HG03354 (cell line): ENCODE measurements at regions not wholly inside any gene's neighbourhood (a gene's known extent, or its start where the extent isn't known, plus 50 kb on each side); places are given as distances from the start of the nearest gene placed in this dataset.

Experiments
- ATAC-seq: cut with Tn5 transposase; IDR thresholded peaks from one replicate; pipeline ENCODE4 v1.9.1; 2021; ENCODE audit warnings: mild to moderate bottlenecking; ENCODE audit not compliant: unreplicated experiment, poor library complexity, severe bottlenecking

DNA sequence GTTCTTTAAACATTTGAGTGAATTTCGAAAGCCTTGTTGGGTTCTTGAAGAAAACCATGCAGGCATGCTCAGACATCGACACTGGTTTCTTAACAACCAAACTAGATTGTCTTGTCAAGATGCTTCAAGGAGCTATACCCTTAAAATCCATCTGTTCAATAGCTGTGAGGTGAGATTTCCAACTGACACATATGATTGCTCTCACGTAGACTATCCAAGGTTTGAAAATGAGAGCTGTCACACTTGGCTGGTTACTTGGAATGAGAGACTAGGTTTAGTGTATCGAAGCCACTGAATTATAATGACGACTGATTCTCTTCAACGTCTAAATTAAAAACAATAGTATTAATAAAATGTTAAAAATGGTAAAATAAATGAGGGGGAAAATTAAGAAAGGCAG is 2725.5 kb downstream of the ARAP2 start:
- ATAC-seq = no peak

DNA sequence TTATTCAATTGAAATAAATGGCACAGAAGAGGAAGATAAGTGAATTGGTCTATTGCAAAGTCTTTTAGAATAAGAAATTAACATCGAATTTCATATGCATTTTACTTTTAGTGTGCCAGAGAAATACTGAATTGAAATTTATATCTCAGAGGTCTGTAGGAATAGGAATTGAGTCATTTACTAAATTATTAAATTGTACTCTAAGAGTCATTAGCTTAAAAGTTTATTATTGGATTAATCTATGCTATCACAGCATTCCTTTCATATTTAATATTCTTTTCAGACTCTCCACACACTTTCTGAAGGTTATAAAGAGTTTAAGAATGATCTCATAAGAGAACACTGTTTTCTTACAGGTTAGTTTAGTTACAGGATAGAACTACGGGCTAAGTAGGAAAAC is 2711.5 kb downstream of the ARAP2 start:
- no peak for ATAC-seq

DNA sequence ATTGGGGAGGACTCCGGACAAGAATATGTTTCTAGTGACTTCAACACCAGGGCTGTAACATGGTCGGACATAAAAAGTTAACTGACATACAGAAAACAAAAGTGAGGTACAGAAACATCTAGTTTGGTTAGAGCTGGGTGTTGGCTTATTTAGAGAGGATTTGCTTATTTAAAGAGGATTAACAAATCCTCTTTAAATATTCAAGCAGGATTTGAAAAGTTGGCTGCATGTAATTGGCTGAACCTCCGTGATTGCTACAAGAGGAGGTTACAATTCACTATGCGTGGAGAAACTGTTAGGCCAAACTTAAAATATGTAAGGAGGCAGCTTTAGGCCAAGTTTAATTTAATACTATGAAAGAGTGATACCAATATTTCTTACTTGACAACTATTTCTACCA is 2707.4 kb downstream of the ARAP2 start:
- ATAC-seq = no peak

DNA sequence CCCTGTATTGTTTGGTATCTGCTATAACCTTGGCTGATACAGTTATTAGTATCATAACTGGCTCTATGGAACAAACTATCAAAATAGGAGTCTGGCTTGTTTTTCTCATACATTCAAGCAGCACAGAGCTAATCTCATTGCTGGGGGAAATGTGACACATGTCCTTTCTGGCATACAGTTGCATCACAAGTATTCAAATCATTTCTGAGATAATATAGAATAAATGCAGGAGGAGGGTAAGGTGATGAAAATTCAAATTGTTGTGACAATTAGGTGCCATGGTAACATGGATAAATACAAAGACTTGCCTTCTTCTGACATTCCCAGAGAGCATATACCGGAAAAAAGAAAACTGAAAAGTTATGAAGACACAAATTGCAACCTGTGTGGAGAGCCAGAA is 2706.8 kb downstream of the ARAP2 start:
- no peak for ATAC-seq

DNA sequence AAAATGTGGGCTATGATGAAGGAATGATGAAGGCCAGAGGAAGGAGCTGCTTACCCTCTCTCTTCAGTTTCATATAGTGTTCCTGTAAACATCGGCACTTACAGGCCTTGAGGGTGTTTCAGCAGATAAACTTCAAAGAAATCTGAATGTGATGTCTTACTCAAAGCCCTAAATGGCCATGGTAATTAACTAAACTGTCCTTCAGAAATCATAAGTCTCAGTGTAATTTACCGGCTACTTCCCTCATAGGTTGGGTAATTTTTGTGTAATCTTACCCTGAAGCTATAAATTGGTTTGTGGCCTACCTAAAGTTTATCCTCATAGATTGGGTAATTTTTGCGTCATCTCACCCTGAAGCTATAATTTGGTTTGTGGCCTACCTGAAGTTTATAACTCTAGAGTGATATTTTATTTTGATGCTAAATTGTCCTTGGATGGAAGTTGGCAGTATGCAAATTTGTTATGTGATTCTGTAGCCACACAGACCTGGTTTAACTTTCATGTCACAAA is 2700.3 kb downstream of the ARAP2 start:
- no peak for ATAC-seq

DNA sequence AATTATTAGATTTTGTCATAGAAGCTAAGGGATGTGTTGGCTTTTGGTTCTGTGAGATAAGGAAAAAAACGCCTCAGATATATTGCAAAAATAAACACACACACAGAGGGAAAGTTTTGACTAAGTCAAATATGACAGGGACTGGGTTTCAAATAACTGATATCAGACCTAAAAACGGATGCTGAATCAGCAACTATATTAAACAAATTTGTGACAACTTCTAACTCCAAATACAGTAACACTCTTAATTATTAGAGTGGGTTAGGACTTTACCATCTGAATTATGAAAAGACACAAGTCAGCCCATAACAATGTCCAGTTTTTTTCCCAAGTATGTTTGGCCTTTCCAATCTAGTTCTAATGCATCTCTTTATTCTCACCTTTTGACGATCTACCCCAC is 2693.1 kb downstream of the ARAP2 start:
- ATAC-seq = no peak

DNA sequence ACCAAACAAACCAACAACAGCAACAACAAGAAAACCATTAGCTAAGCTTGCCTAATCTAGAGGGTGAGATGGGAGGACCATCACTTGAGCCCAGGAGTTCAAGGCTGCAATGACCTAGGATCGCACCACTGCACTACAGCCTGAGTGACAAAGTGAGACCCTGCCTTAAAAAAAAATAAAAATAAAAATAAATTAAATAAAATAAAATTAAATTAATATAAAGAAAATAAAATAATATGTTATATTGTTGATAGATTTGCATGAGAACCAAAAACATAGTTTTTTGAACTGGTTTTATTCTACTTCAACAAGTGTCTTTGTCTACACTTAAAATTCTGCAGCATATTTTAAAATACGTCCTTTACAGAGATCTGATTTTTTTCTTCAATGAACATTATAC is 2683.1 kb downstream of the ARAP2 start:
- ATAC-seq = no peak

DNA sequence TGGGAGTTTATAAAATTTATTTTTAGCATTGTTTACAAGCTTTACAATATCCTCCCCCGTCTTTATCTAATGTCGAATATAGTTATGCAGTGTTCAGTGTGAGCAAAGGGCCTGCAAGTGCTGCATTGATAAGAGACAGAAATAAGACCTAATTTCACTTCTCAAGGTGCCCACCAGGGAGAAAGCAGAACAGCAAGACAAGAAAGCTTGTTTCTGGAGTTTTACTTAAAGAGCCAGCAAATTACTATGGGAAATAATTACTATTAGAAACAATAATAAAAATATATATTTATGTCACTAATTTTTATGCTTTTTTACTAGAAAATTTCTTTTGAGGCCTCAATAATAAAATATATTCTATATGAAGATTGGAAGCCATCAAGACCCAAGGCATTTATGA is 2677.7 kb downstream of the ARAP2 start:
- no peak for ATAC-seq

DNA sequence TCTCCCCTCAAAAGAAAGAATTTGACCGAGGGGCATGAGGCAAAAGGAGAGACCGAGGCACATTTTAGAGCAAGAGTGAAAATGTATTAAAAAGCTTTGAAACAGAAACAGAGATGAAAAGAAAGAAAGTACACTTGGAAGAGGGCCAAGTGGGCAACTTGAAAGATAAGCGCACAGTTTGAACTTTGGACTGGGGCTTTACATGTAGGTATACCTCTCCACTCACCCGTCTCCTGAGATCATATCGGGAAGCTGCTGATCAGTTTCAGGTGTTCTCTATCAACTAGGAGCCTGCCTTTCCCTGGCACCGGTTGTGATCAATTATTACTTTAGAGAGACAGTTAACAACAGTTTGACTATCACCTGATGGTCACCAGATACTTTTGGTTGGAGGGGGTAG is 2666.5 kb downstream of the ARAP2 start:
- no peak for ATAC-seq

DNA sequence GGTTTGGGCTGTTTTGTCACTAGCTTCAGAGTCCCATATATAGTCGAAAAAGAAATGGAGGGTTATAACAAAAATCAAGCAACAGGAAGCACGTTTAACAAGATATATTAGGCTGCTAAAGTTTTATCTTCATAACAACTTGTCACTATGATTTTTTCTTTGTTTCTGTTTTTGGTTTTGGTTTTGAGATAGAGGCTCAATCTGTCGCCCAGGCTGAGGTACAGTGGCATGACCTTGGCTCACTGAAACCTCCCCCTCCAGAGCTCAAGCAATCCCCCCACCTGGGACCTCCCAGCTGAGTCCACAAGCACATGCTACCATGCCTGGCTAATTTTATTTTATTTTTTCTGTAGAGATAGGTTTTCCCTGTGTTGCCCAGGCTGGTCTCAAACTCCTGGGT is 2664.4 kb downstream of the ARAP2 start:
- no peak for ATAC-seq

DNA sequence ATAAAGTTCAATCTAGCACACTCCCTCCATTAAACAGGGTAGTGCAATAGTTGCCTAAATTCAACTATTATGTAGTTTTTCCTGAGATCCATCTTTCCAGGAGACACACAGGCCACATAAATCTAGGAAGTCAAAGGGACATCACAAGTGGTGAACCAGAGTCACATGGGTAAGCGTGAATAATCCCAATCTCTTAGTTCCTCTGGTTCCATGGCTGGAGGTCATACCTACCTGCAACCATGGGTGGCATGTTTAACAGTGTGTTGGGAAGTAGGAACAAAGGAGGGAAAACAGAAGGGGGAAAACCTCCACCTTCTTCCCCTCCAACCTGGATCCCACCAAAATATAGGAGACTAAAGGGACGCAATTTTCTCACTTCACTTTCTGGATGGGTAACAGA is 2651.6 kb downstream of the ARAP2 start:
- no peak for ATAC-seq

DNA sequence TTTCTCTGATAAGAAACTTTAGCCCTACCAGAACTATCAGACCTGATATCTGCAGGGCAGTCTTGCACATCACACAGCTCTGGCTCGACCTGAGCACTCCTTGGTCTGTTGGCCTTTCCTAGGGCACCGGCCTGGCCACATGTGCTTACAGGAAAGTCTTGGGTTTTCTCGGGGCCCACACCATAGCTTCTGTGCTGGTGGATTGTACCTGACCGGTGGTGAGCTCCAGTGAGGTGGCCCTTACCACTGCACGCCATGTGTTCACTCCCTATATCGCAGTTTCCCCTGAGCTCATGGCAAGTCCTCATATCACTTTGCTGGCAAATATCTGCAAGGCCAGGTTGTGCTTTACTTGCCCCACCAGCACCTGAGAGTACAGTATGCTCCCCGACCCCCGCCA is 2637.4 kb downstream of the ARAP2 start:
- ATAC-seq = no peak

DNA sequence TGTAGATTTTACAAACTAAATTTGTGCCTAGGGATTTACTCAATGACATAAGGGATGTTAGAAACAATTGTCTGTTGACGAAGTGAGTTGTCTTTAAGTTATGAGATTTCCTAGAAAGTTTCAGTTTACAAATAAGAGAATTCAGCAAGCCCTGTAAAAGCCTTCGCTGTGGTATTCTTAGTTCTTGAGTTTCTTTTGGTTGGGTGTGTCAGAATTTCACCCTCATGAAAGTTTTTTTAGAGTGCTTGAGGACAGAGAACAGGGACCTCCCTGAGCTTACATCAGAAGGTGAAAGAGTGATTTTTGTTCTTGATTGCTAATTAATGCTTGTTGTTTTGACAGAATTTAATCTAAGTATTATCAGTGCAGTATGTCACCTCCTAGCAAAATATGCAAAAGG is 2628.2 kb downstream of the ARAP2 start:
- ATAC-seq = no peak

DNA sequence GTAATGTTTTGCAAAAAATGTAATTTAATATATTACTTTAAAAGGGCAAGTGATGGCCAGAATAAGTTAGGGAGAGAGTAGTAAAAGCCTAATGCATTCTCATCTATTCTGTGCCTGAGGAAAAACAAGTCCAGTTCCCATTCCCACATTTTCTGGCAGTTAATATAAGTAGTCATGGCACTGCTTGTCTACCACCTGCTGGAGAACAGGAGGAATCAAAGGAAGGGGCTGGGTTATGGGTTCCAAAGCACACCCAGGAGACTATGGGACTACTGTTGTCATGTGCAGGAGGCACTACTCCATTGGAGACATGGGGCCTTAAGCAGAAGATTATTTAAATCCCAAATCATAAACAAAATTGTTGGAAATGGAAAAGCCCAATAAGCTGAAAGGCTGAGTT is 2618.6 kb downstream of the ARAP2 start:
- no peak for ATAC-seq

DNA sequence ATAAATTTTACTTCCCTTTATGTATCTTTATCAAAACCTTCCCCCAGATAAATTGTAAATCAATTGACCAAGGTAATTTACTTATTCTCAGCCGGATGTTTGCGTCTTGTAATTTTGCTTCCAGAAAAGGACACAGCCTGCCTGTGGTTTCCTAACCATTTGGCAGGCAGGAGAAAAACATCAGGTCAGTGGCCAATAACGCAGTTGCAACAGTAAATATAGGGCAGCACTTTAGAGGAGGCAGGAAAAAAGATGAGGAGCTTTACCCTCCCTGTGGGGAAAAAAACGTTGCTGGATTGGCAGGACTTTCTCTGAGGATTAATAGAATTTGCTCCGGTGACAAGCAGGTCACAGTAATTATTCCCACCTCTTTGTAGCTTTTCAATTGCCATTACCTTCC is 2618.1 kb downstream of the ARAP2 start:
- ATAC-seq = no peak

DNA sequence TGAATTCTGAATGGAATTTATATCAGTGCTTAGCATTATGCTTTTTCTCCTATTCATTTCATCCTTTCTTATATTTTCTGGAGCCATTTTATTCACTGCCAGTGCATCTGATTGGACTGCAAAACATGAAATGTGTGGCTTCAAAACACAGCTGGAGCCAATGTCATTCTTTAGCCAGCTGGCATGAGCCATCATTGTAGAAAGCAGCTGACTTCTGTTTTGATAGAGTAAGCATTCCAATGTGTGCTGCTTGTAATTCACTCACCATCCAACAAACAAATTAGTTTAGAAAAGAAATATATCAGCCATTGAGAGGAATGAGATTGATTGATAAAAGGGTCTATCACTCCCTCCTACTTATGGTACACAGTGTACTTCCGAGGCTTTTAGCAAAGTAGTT is 2616.0 kb downstream of the ARAP2 start:
- ATAC-seq = no peak

DNA sequence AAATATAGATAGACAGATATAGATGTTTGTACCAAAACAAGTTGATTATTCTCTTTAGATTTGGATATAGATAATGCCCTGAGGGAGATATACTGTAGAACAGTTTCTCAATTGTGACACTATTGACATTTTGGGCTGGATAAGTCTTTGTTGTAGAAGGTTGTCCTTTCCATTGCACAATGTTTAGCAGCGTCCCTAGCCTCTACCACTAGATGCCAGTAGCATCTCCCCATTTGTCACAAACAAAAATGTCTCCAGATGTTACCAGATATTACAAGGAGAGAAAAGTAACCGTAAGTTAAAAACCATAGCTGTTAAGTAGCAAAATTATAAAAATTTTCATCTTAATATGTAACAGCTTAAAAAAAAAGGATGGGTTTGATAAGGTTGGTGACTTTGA is 2595.3 kb downstream of the ARAP2 start:
- no peak for ATAC-seq

DNA sequence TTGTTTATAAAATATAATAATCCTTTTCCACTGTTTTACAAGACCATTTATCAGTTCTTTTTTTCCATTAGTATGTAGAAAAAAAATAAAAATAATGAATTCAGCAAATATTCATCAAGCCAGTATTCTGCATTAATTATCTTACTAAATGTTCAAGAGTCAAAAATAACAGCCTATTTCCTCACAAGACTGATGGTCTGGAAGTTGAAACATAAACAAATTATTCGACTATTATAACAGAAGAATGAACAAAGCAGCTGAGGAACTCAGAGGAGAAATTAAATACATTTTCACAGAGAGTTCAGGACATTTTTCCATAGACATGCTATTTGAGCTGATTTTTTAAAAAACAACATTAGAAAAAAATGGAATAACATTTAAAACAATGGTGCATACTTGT is 2594.8 kb downstream of the ARAP2 start:
- no peak for ATAC-seq

DNA sequence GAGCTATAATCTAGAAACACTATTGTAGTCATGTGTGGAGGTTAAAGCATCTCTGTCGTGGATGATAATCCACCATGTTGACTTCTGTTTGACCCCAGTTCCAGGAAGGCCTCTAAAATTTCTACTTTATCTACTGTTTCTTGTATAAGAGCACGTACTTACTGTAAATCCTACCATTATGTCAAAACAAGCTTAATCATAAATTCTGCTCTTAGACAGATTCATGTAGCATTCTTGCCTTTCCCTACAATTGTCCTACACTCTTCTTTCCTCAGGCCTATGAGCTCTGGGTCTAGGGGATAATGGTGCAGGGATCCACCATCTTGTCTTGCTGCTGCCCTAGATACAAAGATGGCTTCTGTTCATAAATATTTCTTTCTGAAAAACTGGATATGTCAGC is 2594.3 kb downstream of the ARAP2 start:
- no peak for ATAC-seq

DNA sequence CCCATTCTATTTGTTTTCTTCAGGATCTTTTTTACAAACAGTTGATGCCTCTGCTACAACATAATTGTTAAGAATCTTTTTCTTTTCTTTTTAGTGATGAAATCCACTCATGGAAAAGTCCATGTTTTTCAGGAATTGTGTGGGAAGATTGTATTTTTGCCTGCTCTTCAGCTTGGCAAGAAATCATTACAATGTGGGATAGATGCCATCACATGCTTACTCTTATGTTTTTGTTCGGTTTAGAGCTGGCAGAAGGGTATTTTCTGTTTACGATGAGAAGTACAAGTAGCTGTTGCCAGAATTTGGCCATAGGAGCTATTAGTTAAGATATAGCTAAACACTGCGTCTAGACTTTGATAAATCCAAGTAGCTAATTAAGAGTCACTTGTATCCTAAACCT is 2585.3 kb downstream of the ARAP2 start:
- no peak for ATAC-seq

DNA sequence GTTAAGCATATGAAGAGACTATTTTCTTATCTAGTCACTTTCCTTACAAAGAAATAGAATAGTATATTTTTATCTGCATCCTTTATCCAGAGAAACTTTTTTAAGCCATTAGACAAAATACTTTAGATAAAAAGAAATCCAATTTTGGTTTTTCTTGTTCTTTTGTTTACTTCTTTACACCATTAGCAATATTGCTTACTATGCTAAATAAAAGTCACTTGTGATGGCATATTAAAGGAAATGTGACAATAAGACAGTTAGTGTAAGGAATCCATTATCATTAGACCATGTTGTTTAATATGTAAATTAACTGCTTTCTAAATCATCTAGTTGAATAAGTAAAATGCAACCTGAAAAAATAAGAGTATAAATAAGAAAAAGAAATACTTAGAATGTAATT is 2582.7 kb downstream of the ARAP2 start:
- no peak for ATAC-seq

DNA sequence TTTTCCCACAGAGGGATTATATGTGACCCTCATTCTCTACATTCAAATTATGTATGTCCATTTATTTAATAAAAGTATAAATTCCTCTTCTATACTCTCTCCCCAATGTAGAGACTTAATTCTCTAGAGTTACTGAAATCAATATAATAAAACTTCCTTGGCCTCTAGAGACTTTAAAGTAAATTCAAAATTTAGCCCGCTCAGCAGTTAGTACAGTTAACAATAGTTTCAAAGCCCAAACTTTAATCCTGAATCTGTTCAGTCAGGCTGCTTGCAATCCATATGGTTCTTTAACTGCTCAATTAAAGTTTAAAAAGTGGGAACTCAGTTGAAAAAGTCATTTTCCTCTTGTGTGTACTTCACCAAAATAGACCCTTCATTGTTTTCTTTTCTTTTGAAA is 2558.4 kb downstream of the ARAP2 start:
- no peak for ATAC-seq

DNA sequence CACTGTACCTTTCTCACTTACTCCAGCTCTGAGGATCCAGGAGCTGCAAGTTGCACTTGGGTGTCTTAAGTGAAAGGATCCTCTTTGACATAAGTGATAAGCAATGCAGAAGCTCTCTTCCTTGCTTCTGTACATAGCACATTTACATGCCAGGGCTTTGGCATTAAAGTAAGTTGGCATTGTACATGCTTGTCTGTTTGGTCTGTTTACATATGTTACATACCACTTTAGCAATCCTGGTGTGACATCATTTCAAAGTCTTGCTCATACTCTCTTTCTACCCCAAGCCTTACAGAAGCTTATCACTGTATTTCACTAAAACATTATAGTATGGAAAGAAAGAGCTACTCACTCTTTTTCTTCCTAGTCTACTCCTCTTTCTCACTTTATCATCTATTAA is 2548.3 kb downstream of the ARAP2 start:
- no peak for ATAC-seq
